G401 (cell line): ENCODE measurements at regions not wholly inside any gene's neighbourhood (a gene's known extent, or its start where the extent isn't known, plus 50 kb on each side); places are given as distances from the start of the nearest gene placed in this dataset.

Source experiments
- DNase-seq: peaks from one replicate; pipeline ENCODE4 v3.0.0-alpha.2; 2015; ENCODE audit warnings: low spot score
- in situ Hi-C: cut with HindIII; loops from 2 replicates; pipeline ENCODE4 v1.10.0; 2016; ENCODE audit warnings: low sequenced_read_pairs, mixed read lengths

- in situ Hi-C loops = no loop called here
- DNase-seq = peak; percentile 42
Observed at GRCh38 chr2:105598829-105599698, 145.6 kb upstream of the NCK2 start.

- in situ Hi-C loops = no loop called here
- peak; percentile 82 for DNase-seq
Observed at GRCh38 chr2:105597806-105598803, 146.6 kb upstream of the NCK2 start.

DNA sequence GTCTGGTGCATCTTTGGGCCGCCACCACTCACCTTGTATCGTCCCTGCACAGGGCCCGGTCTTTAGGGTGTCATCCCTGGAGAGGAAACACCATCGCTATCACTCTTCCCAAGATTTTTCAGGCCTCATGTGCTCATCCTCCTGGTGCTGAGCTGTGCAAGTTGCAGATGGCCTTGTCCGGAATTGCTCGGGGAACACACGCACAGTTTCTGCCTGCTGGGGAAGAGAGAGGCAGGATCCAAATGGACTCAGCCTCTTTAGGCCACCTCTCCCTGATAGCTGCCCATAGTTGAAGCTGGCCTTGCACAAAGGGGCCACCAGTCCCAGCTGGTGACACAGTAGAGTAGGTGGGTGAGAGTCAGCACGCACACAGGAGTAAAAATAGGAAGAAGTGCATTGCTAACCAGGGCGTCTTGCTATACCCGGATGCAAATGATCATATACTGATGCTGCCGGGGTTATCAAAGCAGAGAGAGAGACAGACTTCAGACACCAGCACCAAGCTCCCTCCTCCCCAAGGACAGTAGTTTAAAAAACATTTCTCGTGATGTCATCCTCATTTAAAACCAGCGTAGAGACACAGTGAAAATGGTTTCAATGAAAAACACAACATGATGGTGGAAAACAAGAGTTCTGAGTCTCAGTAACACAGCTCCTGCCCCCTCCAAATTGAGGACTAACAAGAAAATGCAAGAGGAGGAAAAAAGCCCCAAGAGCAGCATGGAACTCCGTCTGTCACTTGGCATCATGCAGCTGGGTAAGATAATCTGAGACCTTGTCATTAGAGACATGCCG is 147.5 kb upstream of the NCK2 start:
- DNase-seq = peak; percentile 79
- in situ Hi-C loops = no loop called here

GRCh38 chr2:105596411-105596921 is 148.2 kb upstream of the NCK2 start:
- DNase-seq = no peak
- in situ Hi-C loops = no loop called here

GRCh38 chr2:105595536-105595935 is 149.2 kb upstream of the NCK2 start:
- in situ Hi-C loops = no loop called here

GRCh38 chr2:105593221-105593967 is 151.3 kb upstream of the NCK2 start:
- in situ Hi-C loops = no loop called here
- DNase-seq = no peak

More at GRCh38 chr2:105595536-105595935, 149.2 kb upstream of the NCK2 start:
- DNase-seq = peak; percentile 40

DNA sequence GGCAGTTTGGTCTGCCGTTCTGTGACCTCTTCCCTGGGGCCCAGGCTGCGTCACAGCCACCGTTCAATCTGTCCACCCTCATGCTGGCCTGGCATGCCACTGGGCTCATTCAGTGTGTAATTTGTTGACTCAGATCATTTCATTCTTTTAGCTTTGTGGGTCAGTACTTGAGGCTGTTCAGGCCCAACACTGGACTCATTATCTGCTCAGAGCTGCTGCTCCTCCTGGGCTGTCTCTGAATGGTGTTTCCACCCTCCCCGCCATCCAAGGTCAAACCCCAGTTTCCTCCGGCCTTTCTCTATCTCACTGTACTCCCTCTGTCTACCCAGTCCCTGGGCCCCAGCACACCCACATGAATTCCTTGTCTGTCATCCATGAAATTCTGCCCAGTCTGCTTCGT is 152.4 kb upstream of the NCK2 start:
- peak; percentile 91 for DNase-seq
- in situ Hi-C loops = no loop called here

GRCh38 chr2:105590780-105591660 is 153.7 kb upstream of the NCK2 start:
- in situ Hi-C loops = no loop called here

GRCh38 chr2:105588581-105588980 is 156.1 kb upstream of the NCK2 start:
- in situ Hi-C loops = no loop called here
- DNase-seq = no peak

More at GRCh38 chr2:105590780-105591660, 153.7 kb upstream of the NCK2 start:
- DNase-seq = no peak

- DNase-seq = no peak
- in situ Hi-C loops = no loop called here
Observed at GRCh38 chr2:105587637-105588036, 157.1 kb upstream of the NCK2 start.

DNA sequence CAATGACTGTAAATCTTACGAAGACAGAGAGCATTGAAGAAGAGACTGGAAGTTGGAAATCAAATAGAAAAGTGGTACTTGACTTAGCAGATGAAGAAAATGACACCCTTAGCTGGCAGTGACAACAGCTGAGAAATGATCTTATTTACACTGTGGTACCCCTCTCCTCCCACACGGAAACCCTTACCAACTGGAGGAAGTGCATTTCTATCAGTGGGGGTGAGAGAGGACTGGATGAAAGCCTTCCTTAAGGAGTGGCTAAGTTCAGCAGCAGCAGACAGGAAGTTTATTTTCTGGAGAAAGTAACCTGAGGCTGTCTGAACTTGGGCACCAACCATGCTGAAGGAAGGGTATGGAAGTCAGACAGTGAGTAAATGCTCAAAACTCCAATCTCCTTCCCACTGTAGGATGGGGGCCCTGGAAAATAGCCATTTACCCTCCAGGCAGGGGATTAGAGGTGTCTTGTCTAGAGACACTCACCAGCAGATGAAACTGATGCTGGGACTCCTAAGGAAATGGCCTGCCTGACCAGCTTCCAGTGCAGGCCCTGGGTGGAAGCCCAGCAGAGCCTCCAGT is 160.2 kb upstream of the NCK2 start:
- in situ Hi-C loops = no loop called here
- no peak for DNase-seq

GRCh38 chr2:105582952-105583660 is 161.6 kb upstream of the NCK2 start:
- in situ Hi-C loops = no loop called here
- DNase-seq = no peak

GRCh38 chr2:105581555-105581944 is 163.2 kb upstream of the NCK2 start:
- no peak for DNase-seq
- in situ Hi-C loops = no loop called here

DNA sequence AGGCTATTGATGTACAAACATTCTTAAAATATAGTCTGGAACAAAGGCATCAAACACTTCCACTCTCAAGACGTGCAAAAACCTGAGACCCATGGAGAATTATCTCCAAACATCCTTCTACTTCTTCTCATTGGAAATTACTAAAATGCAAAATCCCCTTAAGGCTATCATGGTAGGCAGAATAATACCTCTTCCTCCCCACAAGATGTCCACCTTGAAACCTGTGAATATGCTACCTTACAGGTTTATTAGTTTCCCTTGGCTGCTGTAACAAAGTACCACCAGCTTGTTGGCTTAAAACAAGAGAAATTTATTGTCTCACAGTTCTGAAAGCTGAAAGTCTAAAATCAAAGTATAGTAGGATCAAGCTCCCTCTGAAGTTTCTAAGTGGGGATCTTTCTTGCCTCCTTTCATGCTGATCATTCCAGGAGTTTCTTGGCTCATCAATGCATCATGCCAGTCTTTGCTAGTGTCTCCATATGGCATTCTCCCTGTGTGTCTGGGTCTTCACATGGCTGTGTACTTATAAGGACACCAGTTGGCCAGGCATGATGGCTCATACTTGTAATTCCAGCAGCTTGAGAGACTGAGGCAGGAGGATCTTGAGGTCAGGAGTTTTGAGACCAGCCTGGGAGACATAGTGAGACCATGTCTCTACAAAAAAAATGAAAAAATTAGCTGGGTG is 163.7 kb upstream of the NCK2 start:
- no peak for DNase-seq
- in situ Hi-C loops = no loop called here

DNA sequence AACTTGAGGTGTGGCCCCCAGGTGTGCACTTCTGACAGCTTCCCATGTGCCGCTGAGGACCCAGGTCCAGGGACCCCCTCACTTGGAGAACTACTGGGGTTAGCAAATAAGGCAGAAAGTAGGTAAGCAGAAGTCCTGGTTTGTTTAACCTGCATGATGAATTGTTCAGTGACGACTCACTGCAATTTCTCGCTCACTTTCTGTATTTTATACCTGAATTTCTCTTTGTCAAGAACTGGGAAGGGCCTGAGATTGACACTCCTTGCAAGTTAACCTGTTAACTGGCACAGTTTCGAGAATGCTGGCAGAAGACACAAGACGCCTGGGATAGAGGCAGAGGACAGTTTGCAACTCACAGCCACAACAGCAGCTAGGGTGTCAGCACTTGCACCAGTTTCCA is 164.5 kb upstream of the NCK2 start:
- no peak for DNase-seq
- in situ Hi-C loops = no loop called here

GRCh38 chr2:105578166-105578565 is 166.5 kb upstream of the NCK2 start:
- DNase-seq = no peak
- in situ Hi-C loops = no loop called here
